SK-N-SH (cell line): ENCODE measurements at regions not wholly inside any gene's neighbourhood (a gene's known extent, or its start where the extent isn't known, plus 50 kb on each side); places are given as distances from the start of the nearest gene placed in this dataset.

Source experiments
- CTCF ChIA-PET: fragments of 300-600, 350-600 bp; formaldehyde crosslinking; extraction: SDS; loops from one replicate; lab custom pipeline; 2021; lab: Yijun Ruan, JAX
- POLR2A ChIA-PET: fragments of 350-600 bp; sonication (Branson Sonifier 250); formaldehyde crosslinking; extraction: SDS; loops from one replicate; lab custom pipeline; 2020; ENCODE audit warnings: antibody characterized with exemption, inconsistent platforms; lab: Yijun Ruan, JAX
- DNase-seq: peaks from one replicate; pipeline ENCODE4 v3.0.0; 2012
- H2AFZ ChIP-seq: fragments of 200-600 bp; sonication (generic); 2 replicates; pipeline ENCODE4 v1.8.1; 2016; ENCODE audit warnings: antibody characterized with exemption, mild to moderate bottlenecking, low read depth
- H3F3A ChIP-seq: fragments of 200-600 bp; sonication (generic); replicated peaks from 2 replicates; pipeline ENCODE3; 2016; ENCODE audit warnings: antibody characterized with exemption, mild to moderate bottlenecking; ENCODE audit not compliant: insufficient read depth
- H3K27ac ChIP-seq, 2 experiments: fragments of 200-500 bp in 1 of 2; fragments of 200-600 bp in 1 of 2; sonication (Bioruptor generic) in 1 of 2; sonication (generic), shearing (Covaris generic) in 1 of 2; 2 replicates each; pipeline versions ENCODE4 v1.5.1 to v1.6.1; 2014 to 2016; ENCODE audit warnings: low read depth in 2 of 2, inconsistent platforms in 1 of 2, low read length in 1 of 2, mild to moderate bottlenecking in 1 of 2, mixed read lengths in 1 of 2
- H3K27me3 ChIP-seq: fragments of 200-600 bp; sonication (generic), shearing (Covaris generic); 2 replicates; pipeline ENCODE4 v1.6.1; 2016; ENCODE audit warnings: mixed run types; ENCODE audit not compliant: insufficient read depth
- H3K36me3 ChIP-seq, 2 experiments: fragments of 200-500 bp in 1 of 2; fragments of 200-600 bp in 1 of 2; sonication (Bioruptor generic) in 1 of 2; sonication (generic) in 1 of 2; replicated peaks in 1 of 2; 2 replicates each; pipeline versions ENCODE3 to v1.5.1; 2014 to 2016; ENCODE audit warnings: low read length in 1 of 2, mild to moderate bottlenecking in 1 of 2; ENCODE audit not compliant: insufficient read depth in 2 of 2, control insufficient read depth in 1 of 2
- H3K4me1 ChIP-seq, 2 experiments: fragments of 200-500 bp in 1 of 2; fragments of 200-600 bp in 1 of 2; sonication (Bioruptor generic) in 1 of 2; sonication (generic), shearing (Covaris generic) in 1 of 2; 2 replicates each; pipeline versions ENCODE4 v1.5.1 to v1.6.1; 2014 to 2016; ENCODE audit warnings: low read depth in 1 of 2, low read length in 1 of 2, mixed run types in 1 of 2; ENCODE audit not compliant: insufficient read depth in 2 of 2, control insufficient read depth in 1 of 2
- H3K4me2 ChIP-seq: fragments of 200-600 bp; sonication (generic), shearing (Covaris generic); 2 replicates; pipeline ENCODE4 v1.6.1; 2017; ENCODE audit warnings: mixed run types
- H3K4me3 ChIP-seq, 2 experiments: fragments of 200-500 bp in 1 of 2; fragments of 200-600 bp in 1 of 2; sonication (Bioruptor generic) in 1 of 2; sonication (generic), shearing (Covaris generic) in 1 of 2; 2 replicates each; pipeline versions ENCODE4 v1.5.1 to v1.8.1; 2014 to 2016; ENCODE audit warnings: low read depth in 2 of 2, inconsistent platforms in 1 of 2, low read length in 1 of 2, mild to moderate bottlenecking in 1 of 2, mixed read lengths in 1 of 2, moderate library complexity in 1 of 2
- H3K79me2 ChIP-seq: fragments of 200-600 bp; sonication (generic); 2 replicates; pipeline ENCODE4 v1.8.1; 2017; ENCODE audit warnings: mild to moderate bottlenecking; ENCODE audit not compliant: insufficient read depth
- H3K9ac ChIP-seq: fragments of 200-600 bp; sonication (generic); 2 replicates; pipeline ENCODE4 v1.6.1; 2017; ENCODE audit warnings: mixed run types
- H3K9me2 ChIP-seq: fragments of 200-600 bp; sonication (generic); 2 replicates; pipeline ENCODE4 v1.6.1; 2017; ENCODE audit warnings: mixed run types
- H3K9me3 ChIP-seq: fragments of 200-600 bp; sonication (generic); 2 replicates; pipeline ENCODE4 v1.6.1; 2017; ENCODE audit warnings: mixed run types, mild to moderate bottlenecking, moderate library complexity
- H4K20me1 ChIP-seq: fragments of 200-600 bp; sonication (generic); 2 replicates; pipeline ENCODE4 v1.6.1; 2017; ENCODE audit warnings: mild to moderate bottlenecking, mixed run types; ENCODE audit not compliant: insufficient read depth
- ELF1 ChIP-seq: IDR thresholded peaks from 2 replicates; pipeline ENCODE4 v1.4.0; 2012
- EP300 ChIP-seq, 2 experiments: IDR thresholded peaks; 2 replicates each; pipeline versions ENCODE4 v1.4.0 to v1.6.1; 2012; ENCODE audit warnings: borderline replicate concordance in 1 of 2, low read depth in 1 of 2, low read length in 1 of 2
- FOSL2 ChIP-seq: IDR thresholded peaks from 2 replicates; pipeline ENCODE4 v1.4.0; 2012; ENCODE audit warnings: low read depth, mild to moderate bottlenecking, moderate library complexity, borderline replicate concordance
- GABPA ChIP-seq: IDR thresholded peaks from 2 replicates; pipeline ENCODE4 v1.4.0; 2012; ENCODE audit warnings: low read depth, mild to moderate bottlenecking
- JUND ChIP-seq: IDR thresholded peaks from 2 replicates; pipeline ENCODE4 v1.4.0; 2012
- MXI1 ChIP-seq: IDR thresholded peaks from 2 replicates; pipeline ENCODE4 v1.6.1; 2012; ENCODE audit warnings: mild to moderate bottlenecking, low read depth, low read length, improper control_type of control experiment
- PBX3 ChIP-seq: IDR thresholded peaks from 2 replicates; pipeline ENCODE4; 2012
- POLR2AphosphoS5 ChIP-seq: IDR thresholded peaks from 2 replicates; pipeline ENCODE4 v1.6.1; 2012; ENCODE audit warnings: low read depth, low read length
- RFX5 ChIP-seq: IDR thresholded peaks from 2 replicates; pipeline ENCODE4 v1.6.1; 2012; ENCODE audit warnings: mild to moderate bottlenecking, improper control_type of control experiment, low read length
- RXRA ChIP-seq: IDR thresholded peaks from 2 replicates; pipeline ENCODE4 v1.4.0; 2012; ENCODE audit warnings: low read depth, mild to moderate bottlenecking, borderline replicate concordance
- SIN3A ChIP-seq: IDR thresholded peaks from 2 replicates; pipeline ENCODE4 v1.6.1; 2012; ENCODE audit warnings: low read depth, mild to moderate bottlenecking, low read length, moderate library complexity, borderline replicate concordance
- TAF1 ChIP-seq: IDR thresholded peaks from 2 replicates; pipeline ENCODE4 v1.6.1; 2012; ENCODE audit warnings: low read depth, mild to moderate bottlenecking, low read length, moderate library complexity, borderline replicate concordance
- TCF12 ChIP-seq: IDR thresholded peaks from 2 replicates; pipeline ENCODE4 v1.4.0; 2012
- YY1 ChIP-seq: IDR thresholded peaks from 2 replicates; pipeline ENCODE4 v1.4.0; 2012; ENCODE audit warnings: low read depth, mild to moderate bottlenecking
- WGBS: methylation state at CpG from one replicate; pipeline ENCODE4 v1.1.6; 2017; ENCODE audit warnings: low lambda C conversion rate; 5-methylcytosine and 5-hydroxymethylcytosine counted together
- TF ChIP-seq, protein P1 (sequence below): IDR thresholded peaks from 2 replicates; pipeline ENCODE4 v1.6.1; 2012; ENCODE audit warnings: mild to moderate bottlenecking, low read depth, low read length, moderate library complexity
- TF ChIP-seq, protein P2 (sequence below): fragments of 150-350 bp; IDR thresholded peaks from 2 replicates; pipeline ENCODE4 v1.6.1; 2016; ENCODE audit warnings: mild to moderate bottlenecking, low read depth, low read length
- TF ChIP-seq, protein P3 (sequence below): fragments of 200-600 bp; sonication (generic); IDR thresholded peaks from 2 replicates; pipeline ENCODE4 v1.6.1; 2017; ENCODE audit warnings: antibody characterized with exemption, mild to moderate bottlenecking, moderate library complexity

DNA sequence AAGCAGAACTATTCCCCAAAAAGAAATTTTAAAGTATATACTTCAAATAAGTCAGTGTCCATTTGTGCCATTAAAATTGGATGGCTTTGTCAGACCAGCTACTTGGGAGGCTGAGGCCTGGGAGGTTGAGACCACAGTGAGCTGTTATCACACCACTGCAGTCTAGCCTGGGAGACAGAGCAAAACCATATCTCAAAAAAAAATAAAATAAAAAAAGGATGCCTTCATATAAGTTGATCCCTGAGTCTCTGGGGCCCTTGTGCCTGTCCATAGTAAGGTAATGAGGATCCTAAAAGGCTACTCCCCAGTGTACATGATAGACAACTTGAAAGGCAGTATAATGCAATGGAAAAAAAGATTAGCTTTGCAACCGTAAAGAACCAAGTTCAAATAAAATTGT, 81.2 kb upstream of the BARHL2 start:
- no peaks in the 10 kb centered on the region for H4K20me1 ChIP-seq
- H3K4me1 ChIP-seq: no peaks in the 10 kb centered on the region; a peak in 1 of 4 replicates
- TF ChIP-seq EP300 (IDR thresholded peaks at IDR 0.05; ENCODE audit: borderline replicate concordance in 1 of 2, low read depth in 1 of 2, low read length in 1 of 2) (no peak), POLR2AphosphoS5 (no peak), FOSL2 (no peak), RXRA (no peak), GABPA (no peak), TAF1 (no peak), PBX3 (no peak), RFX5 (no peak), MXI1 (no peak), TCF12 (no peak), JUND (no peak), SIN3A (no peak), YY1 (no peak), ELF1 (no peak)
- TF ChIP-seq, protein P1, sequence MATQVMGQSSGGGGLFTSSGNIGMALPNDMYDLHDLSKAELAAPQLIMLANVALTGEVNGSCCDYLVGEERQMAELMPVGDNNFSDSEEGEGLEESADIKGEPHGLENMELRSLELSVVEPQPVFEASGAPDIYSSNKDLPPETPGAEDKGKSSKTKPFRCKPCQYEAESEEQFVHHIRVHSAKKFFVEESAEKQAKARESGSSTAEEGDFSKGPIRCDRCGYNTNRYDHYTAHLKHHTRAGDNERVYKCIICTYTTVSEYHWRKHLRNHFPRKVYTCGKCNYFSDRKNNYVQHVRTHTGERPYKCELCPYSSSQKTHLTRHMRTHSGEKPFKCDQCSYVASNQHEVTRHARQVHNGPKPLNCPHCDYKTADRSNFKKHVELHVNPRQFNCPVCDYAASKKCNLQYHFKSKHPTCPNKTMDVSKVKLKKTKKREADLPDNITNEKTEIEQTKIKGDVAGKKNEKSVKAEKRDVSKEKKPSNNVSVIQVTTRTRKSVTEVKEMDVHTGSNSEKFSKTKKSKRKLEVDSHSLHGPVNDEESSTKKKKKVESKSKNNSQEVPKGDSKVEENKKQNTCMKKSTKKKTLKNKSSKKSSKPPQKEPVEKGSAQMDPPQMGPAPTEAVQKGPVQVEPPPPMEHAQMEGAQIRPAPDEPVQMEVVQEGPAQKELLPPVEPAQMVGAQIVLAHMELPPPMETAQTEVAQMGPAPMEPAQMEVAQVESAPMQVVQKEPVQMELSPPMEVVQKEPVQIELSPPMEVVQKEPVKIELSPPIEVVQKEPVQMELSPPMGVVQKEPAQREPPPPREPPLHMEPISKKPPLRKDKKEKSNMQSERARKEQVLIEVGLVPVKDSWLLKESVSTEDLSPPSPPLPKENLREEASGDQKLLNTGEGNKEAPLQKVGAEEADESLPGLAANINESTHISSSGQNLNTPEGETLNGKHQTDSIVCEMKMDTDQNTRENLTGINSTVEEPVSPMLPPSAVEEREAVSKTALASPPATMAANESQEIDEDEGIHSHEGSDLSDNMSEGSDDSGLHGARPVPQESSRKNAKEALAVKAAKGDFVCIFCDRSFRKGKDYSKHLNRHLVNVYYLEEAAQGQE: no peak
- TF ChIP-seq, protein P2, sequence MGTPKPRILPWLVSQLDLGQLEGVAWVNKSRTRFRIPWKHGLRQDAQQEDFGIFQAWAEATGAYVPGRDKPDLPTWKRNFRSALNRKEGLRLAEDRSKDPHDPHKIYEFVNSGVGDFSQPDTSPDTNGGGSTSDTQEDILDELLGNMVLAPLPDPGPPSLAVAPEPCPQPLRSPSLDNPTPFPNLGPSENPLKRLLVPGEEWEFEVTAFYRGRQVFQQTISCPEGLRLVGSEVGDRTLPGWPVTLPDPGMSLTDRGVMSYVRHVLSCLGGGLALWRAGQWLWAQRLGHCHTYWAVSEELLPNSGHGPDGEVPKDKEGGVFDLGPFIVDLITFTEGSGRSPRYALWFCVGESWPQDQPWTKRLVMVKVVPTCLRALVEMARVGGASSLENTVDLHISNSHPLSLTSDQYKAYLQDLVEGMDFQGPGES: no peak
- TF ChIP-seq, protein P3, sequence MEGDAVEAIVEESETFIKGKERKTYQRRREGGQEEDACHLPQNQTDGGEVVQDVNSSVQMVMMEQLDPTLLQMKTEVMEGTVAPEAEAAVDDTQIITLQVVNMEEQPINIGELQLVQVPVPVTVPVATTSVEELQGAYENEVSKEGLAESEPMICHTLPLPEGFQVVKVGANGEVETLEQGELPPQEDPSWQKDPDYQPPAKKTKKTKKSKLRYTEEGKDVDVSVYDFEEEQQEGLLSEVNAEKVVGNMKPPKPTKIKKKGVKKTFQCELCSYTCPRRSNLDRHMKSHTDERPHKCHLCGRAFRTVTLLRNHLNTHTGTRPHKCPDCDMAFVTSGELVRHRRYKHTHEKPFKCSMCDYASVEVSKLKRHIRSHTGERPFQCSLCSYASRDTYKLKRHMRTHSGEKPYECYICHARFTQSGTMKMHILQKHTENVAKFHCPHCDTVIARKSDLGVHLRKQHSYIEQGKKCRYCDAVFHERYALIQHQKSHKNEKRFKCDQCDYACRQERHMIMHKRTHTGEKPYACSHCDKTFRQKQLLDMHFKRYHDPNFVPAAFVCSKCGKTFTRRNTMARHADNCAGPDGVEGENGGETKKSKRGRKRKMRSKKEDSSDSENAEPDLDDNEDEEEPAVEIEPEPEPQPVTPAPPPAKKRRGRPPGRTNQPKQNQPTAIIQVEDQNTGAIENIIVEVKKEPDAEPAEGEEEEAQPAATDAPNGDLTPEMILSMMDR: no peak
- H3K4me3 ChIP-seq: no peak overlapping the region
- H3F3A ChIP-seq: no peaks in the 10 kb centered on the region
- no peak overlapping the region for H3K27ac ChIP-seq
- ChIA-PET CTCF (interaction anchor here (0.8 to 1.0 kb wide), 2 partner anchors 17 to 166 kb away, joined by 3 to 4 read pairs; no protein-coding TSS in a partner anchor), POLR2A (no interaction called here)
- peaks cover 10% of the 10 kb centered on the region for H3K27me3 ChIP-seq
- WGBS: 5% methylated on average over 1 of the region's 1 CpG
- H2AFZ ChIP-seq: no peak overlapping the region
- no peaks in the 10 kb centered on the region for H3K36me3 ChIP-seq
- H3K4me2 ChIP-seq: no peak overlapping the region
- no peaks in the 10 kb centered on the region for H3K79me2 ChIP-seq
- DNase-seq: no peak
- H3K9ac ChIP-seq: no peak overlapping the region
- no peaks in the 10 kb centered on the region for H3K9me3 ChIP-seq
- no peaks in the 10 kb centered on the region for H3K9me2 ChIP-seq
